NCI-H748 treated with DMSO at 0.1 percent for 48 hours (cell line): ENCODE measurements at regions not wholly inside any gene's neighbourhood (a gene's known extent, or its start where the extent isn't known, plus 50 kb on each side); places are given as distances from the start of the nearest gene placed in this dataset.
"Not testable (repeated sequence)": the region's sequence is repeated elsewhere in the genome, so short reads cannot be mapped to it uniquely, and the experiment has no call there.

ENCODE experiments used
- DNase-seq: peaks from one replicate; lab custom pipeline; 2025; lab: John Stamatoyannopoulos, UW

DNA sequence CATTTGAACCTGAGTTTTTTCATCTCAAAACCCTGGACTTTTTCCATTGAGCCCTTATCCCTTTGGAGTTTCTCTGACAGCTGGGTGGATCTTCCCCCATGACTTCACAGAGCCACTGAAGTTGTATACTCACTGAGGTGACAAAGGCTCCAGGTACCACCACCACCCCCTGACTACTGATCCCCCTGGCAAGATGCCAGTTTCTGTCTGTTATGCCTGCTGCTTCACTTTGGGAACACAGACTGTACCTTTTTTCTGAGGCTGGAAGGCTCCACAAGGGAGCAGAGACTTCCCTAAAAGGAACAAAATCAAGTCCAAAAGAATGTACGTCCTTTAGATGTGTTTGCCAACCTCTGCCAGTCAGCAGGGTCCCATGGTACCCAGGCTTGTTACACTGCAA lies 160.3 kb upstream of the JADE1 start:
- DNase-seq = no peak

DNA sequence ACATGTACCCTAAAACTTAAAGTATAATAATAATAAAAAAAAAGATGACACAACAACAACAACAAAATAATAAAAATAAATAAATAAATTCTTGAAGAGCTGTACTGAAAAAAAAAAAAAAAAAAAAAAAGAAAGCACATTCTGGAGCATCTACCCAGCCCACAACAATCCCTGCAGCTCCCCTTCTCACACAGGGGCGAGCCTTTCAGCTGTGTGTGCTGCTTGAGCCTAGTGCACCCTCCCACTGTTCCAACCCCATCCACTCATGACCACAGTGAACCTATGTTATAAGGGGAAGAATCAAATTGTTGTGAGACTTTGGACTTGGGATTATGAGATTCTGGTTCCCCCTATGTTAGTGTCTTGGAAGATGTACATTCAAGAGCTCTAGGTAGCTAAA lies 161.5 kb upstream of the JADE1 start:
- no peak for DNase-seq

DNA sequence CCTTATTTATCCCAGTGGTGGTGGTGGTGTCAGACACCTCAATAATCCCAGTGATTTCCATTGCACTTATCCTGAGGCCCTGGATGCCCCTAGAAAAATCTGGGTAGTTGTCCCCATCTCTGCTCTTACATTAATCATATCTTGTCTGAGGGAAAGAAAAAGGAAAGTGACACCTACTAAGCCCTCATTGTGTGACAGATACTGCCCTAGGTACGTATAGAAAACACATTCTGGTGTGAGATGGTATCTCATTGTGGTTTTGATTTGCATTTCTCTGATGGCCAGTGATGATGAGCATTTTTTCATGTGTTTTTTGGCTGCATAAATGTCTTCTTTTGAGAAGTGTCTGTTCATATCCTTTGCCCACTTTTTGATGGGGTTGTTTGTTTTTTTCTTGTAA lies 162.6 kb upstream of the JADE1 start:
- not testable (repeated sequence) for DNase-seq

DNA sequence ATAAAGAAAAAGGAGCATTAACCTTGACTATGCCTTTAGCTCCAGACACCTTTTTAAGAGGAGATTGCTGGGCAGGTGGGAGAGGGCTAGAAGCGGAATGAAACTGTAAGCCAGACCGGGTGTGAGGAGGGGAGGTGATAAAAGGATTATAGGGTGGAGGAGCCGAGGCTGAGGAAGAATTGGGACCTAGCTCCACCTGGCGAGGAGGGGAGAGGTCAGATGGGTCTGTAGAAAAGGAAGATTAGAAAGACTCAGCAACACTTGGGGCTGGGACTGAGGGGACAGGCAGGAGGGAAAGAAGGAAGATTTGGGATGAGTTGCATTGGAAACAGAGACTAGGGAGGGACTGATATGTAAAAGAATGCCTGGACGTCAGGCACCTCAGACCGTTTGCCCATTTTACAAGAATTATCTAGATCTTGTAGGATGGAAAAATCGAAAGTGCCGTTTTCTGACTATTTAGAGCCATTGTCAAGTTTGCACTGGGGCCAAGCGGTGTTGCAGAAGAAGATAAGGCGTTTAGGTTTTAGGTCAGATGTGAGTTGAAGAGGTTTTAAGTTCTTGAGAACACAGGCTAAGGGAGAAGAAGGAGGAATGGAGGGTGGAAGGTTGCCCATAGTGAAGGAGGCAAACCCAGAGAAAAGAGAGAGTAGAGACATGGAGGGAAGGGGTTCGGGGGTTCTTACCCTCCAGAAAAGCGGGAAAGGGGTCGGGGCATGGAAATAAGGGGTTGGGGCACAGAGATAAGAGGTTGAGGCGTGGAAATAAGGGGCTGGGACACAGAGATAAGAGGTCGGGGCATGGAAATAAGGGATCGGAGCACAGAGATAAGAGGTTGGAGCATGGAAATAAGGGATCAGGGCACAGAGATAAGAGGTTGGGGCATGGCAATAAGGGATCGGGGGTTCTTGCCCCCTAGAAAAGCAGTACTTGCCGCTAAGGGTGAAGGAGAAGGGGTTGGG lies 164.5 kb upstream of the JADE1 start:
- DNase-seq = not testable (repeated sequence)

DNA sequence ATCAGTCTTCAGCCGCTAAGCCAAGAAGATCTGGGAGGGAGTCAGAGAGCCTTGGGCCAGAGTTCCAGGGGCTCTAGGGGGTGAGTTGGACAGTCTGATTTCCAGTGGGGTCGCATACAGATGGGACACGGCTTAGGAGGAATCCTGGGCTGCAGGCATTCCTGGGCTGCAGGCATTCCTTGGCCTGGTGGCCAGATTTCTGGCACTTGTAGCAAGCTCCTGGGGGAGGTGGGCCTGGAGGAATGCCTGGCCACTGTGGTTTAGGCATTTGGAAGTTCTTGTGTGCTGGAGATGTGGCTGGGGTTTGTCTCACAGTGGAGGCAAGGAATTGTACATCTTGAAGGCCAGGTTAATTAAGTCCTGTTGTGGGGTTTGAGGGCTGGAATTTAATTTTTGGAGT lies 165.4 kb upstream of the JADE1 start:
- DNase-seq = not testable (repeated sequence)

DNA sequence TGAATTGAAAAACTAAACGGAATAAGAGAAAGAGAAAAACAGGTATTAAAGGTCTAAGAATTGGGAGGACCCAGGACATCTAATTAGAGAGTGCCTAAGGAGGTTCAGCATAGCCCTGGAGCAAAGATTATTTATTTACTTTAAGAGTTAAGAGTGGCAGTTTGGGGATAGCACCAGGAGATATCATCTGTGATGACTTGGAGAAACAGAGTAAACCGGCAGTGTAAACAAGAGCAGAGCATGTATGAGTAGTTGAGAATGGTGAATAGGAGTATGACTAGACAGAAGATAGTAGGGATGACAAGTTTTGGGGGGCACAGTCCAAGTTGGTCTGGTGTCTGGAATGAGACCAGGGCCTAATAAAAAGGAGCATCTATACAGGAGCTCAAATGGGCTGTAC lies 167.9 kb upstream of the JADE1 start:
- not testable (repeated sequence) for DNase-seq

DNA sequence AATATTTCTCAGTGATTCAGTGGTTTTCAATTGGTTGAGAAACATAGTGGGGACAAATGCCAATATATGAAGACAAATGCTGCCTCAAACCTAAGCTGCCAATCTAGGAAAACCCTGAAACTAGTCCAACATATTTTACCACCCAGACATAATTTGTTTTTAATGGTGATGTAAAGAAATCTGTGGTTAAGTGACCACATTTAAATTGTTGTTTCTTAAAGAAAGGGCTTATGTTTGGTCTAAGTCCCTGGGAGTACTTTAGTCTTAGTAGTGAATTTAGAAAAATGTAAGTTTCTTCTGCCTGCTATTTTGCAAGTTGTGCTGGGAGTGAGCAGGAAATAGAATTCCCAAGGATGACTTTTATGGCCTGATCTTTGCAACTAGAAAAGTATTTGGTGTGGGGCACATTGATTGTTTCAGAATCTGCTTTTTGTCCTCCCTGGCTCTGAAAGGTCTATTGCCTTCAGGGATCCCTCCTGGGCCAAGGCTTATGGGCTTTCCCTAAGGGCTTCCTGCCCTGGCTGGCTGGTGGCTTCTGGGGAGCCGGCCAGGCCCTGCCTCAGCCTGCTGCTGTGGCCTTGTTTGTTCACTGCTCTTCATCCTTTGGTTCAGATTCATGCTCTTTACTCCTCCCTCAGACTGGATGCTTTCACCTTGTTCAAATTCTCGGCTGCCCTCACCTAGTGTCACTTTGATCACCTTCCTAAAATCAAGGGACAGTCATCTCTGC lies 169.8 kb upstream of the JADE1 start:
- DNase-seq = no peak

DNA sequence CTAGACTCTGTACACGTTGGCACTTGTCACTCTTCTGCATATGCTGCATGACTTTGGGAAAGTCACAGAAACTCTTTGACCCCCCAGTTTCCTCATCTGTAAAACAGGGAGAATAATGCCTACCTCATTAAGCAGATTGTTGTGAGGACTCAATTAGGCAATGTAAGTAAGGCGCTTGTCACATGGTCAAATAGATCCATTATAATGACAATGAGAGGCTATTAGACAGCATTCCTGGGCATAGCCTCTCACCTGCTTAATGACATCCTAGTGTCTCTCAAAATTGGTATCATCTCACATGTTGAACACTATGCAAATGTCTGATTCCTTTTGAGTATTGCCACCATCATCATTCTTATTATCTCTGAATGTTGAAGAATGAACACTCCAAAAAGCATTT lies 172.6 kb upstream of the JADE1 start:
- no peak for DNase-seq

DNA sequence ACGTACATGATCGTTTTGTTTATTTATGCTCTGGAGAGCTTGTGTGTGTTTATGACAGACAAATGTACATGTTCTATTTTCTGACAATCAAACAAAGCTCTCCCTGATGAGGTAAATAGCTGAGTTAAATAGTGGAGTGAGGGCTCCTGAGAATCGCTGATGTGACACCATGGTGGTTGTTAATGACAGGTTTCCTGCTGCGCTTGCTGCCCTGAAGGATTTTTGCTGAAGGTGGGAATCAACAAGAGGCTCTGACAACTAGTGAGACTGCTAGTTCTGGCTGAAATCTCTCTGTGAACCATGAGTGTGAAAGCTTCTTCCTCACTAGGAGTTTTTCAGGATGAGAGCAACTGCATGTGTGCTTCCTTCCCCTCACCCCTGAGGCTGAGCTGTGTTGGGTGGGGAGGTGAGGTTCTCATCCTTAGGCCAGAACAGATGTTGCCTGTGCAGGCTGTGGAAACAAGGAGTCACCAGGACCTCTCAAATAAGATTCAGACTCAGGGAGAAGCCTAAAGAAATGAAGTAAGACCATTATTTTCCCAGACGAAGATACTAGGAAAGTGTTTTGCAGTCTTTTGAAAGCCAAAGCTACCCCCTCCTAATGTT lies 173.4 kb upstream of the JADE1 start:
- DNase-seq = no peak

DNA sequence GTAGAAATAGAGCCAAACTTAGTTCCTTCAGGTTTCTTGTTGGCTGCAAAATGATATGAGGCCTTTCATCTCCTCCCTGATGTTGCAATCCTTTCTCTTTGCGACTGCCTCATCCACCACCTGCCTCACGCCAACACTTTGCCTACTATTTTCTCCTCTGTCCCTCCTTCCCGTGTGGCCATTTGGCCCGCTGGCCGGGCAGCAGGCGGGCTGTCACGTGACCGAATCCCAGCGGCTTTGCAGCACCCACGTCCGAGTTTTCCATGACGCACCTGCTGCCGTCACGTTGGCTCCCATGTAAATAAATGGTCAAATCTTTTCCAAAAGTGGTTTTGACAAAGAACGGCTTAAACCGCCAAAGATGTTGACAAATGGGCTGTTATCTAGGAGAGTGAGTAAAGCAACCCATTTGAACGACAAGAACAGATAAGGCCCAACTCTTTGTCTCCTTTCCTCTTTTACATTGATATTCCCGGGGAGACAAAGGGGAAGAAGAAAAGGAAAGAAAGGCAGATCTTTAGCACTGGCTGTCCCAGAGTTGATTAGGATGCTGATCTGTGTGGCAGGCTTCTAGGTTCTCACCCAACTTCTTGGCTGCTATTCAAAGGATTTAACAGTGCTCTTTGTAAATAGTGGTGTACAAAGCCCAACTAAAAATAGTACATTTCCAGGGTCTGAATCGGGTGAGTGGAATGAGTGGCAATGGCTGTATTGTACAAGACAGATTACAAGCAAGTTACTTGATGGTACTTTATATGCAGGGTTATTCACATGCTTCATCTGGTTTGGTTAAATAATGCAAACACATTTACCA lies 174.2 kb upstream of the JADE1 start:
- DNase-seq = peak; percentile 56

DNA sequence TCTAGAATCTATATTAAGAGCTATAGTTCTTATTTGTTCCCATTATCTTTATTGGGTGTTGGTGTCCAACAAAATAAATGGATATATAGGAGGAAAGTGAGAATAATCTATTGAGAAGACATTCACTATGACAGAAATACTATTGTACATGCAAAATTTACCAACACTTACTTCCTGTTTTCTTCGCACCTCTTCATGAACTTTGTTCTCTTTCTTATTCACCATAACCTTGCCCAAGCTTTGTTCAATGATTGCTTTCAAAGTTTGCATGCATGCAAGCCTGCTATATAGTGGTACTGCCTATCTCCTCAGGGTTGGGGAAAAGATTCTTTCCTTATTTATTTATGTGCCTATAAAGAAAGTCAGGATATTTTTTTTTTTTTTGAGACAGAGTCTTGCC lies 176.4 kb upstream of the JADE1 start:
- DNase-seq = no peak

DNA sequence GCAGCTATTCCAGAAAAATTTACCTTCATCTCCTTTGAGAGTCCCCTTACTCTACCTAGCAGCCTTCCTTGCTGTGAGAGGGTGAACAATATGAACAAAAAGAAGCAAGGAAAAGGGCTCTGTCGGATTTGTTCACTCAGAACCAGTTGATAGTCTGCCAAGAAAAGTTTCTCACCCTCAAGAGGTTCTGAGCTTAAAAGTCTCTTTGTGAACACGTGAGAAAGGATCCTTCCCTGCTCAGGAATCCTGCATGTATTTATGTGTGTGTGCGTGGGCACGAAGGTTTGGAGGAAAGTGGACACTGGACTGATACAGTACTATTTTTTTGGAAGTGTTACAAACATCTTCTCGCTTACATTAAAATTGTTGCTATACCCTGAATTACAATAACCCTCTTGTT lies 178.6 kb upstream of the JADE1 start:
- no peak for DNase-seq

DNA sequence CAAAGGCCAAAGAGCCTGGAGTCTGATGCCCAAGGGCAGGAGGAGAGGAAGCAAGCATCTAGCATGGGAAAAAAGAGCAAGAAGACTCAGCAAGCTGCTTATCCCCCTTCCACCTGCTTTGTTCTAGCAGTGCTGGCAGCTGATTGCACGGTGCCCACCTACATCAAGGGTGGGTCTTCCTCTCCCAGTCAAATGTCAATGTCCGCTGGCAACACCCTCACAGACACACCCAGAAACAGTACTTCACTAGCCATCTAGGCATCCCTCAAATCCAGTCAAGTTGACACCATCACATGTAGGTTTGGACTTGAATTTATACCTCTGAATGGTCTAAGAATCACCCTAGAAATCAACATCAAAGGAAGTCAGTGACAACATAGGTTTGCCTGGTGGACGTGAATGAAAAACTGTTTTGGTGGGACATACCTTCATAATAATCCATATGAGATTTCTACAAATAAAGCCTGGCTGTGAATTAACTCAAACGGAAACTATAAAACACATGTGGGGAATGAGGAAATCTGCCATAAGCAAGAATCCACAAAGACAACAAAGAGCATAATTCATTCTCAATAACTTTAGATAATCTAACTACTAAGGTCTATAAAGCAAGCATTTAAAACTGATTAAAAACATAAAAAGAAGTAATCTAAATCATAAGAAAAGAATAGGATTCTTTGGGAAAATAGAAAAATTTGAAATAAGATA lies 185.8 kb upstream of the JADE1 start:
- no peak for DNase-seq

DNA sequence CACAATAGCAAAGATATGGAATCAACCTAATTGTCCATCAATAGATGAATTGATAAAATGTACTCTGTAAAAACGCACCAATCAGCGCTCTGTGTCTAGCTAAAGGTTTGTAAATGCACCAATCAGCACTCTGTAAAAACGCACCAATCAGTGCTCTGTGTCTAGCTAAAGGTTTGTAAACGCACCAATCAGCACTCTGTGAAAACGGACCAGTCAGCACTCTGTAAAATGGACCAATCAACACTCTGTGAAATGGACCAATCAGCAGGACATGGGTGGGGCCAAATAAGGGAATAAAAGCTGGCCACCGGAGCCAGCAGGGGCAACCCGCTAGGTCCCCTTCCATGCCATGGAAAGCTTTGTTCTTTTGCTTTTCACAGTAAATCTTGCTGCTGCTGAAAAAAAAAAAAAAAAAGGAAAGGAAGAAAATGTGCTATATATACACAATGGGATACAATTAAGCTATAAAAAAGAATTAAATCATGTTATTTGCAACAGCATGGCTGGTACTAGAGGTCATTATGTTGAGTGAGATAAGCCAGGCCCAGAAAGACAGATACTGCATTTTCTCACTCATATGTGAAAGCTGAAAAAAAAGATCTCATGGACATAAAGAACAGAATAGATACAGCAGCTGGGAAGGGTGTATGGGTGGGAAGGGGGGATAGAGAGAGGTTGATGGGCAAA lies 189.1 kb upstream of the JADE1 start:
- not testable (repeated sequence) for DNase-seq

DNA sequence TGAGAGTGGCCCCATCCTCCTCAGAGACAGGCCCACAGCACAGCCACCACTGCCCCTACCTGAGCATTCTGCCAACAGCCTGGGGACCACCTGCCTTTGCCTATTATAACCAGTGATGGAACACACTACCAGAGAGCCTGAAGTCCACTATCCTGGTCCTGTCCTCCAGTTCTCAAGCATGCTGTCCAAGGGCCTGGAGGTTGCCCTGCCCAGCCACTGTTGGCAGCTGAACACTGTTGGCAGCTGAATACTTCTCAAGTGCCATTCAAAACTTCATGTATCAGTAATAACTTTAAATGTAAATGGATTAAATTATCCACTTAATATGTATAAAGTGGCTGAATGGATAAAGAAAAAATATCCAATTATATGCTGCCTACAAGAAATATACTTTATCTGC lies 194.3 kb upstream of the JADE1 start:
- no peak for DNase-seq

DNA sequence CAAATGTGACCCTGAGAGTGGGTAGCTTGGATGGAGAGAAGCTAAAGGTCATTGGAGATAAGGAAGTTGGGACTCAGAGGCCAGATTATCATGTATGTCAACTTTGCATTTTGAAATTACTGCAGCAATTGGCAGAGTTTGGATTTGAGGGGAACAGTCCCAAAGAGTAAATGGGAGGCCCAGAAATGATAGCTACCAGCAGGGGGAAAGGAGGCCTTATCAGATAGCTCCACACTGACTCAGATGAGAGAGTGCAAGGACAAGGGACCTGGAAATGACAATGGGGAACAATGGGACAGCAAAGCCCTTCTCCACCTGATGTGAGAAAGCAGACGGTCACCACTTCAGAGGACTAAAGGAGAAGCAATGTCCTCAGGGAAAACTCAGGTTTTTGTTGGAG lies 201.5 kb upstream of the JADE1 start:
- DNase-seq = no peak

DNA sequence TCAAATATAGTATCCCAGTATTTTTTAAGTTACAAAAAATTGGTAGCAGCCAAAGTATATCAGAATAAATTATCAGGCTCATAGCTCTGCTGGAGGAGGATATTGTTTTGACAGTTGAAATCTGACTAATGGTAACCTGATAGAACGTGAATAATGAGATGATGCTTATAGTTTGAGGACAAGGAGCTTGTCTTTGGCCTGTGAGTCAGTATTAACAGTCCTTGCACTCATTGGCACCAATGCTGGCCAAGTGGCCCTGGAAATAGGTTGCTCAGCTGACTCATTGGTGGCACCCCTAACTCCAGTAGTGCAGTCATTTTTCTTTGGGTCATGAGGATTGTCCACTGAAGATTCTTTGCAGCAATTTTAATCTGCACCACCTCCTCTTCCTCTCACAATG lies 203.3 kb upstream of the JADE1 start:
- DNase-seq = no peak

DNA sequence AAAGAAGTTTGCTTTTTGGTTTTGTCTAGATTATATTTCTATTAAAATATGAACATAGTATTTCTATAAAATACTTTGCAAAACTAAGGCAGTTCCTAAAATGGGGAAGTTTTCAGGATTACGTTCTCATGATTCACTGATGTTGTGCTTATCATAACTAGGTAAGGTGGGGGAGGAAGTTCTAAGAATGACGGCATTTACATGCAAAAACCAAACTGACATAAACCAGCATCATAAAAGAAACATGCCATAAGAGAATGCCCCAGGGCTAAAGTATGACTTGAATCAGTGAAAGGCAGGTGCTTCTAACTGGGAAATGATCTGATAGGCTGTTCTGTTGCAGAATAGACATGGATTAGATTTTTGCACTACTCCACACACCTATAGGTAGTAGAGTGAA lies 204.7 kb upstream of the JADE1 start:
- DNase-seq = no peak

DNA sequence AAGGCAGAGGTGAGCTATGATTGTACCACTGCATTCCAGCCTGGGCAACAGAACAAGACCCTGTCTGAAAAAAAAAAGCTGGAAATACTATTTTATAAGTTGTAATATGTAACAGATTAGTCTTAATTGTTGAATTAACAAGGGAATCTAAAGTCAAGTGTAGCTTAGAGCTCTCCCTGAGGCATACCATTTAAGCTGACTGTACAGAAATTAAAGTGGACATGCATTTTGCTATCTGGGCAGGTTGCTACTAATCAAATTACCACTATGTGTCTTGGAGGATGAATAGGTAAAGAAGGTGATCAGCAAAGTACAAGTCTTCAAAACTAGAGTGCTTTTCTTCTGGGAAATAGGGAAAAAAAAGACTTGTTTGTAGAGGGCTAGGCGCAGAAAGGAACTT lies 205.3 kb upstream of the JADE1 start:
- DNase-seq = no peak

DNA sequence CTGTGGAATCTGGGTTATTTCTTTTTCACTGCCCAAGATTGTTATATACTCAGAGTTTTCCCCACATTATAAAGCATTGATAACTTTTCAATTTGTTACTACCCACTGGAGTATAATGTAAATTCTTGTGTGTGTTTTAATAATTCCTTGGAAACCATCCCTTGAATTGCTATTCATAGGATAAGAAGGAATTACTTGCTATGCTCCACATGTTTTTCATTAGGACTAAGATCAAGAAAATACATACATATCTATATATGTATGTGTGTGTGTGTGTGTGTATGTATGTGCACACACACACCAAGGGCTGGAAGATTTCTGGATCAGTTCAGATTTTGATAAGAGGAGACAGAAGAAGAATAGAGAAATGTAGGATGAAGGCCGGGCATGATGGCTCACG lies 206.4 kb upstream of the JADE1 start:
- DNase-seq = no peak
